GM12878 (cell line): ENCODE measurements at regions not wholly inside any gene's neighbourhood (a gene's known extent, or its start where the extent isn't known, plus 50 kb on each side); places are given as distances from the start of the nearest gene placed in this dataset.

ENCODE experiments used
- ATAC-seq: fragments of 200-7000 bp; cut with Tn5 transposase; 3 replicates; pipeline ENCODE4 v1.9.1; 2020; ENCODE audit warnings: mild to moderate bottlenecking, moderate library complexity
- BruUV-seq: library from RNA; stranded (reverse); fragments of 400-500 nt; replicated peaks from 2 replicates; lab custom pipeline; 2021; lab: Mats Ljungman, UMichigan
- CTCF ChIA-PET: fragments of 300-600 bp; sonication (Branson Sonifier 250); formaldehyde crosslinking; extraction: SDS; loops from one replicate; lab custom pipeline; 2021; ENCODE audit warnings: inconsistent platforms; lab: Yijun Ruan, JAX
- POLR2A ChIA-PET: fragments of 350-600 bp; formaldehyde crosslinking; extraction: SDS; loops from one replicate; lab custom pipeline; 2021; ENCODE audit warnings: inconsistent platforms; lab: Charles Lee
- RAD21 ChIA-PET: fragments of 300-600 bp; sonication (Branson Sonifier 250); formaldehyde crosslinking; loops from one replicate; lab custom pipeline; 2023; ENCODE audit warnings: antibody characterized with exemption; ENCODE audit not compliant: unreplicated experiment; lab: Charles Lee
- SMC1A ChIA-PET: fragments of 300-600 bp; sonication (Branson Sonifier 250); formaldehyde crosslinking; loops from one replicate; lab custom pipeline; 2023; ENCODE audit not compliant: unreplicated experiment, uncharacterized antibody; lab: Charles Lee
- DNase-seq: peaks from one replicate; pipeline ENCODE4 v3.0.0-alpha.2; 2011; ENCODE audit warnings: low read depth, low spot score
- FAIRE-seq: peaks from 3 replicates; lab custom pipeline; 2011; peaks lifted over from hg19 to GRCh38; lab: Jason Lieb, UNC
- H2AFZ ChIP-seq: 2 replicates; pipeline ENCODE4 v1.6.0; 2011; ENCODE audit warnings: low read depth, low read length, control low read depth; ENCODE audit not compliant: control insufficient read depth
- H3K27ac ChIP-seq: 2 replicates; pipeline ENCODE4 v1.5.1; 2011; ENCODE audit warnings: control low read depth; ENCODE audit not compliant: control insufficient read depth, insufficient read depth
- H3K27me3 ChIP-seq, 2 experiments: replicated peaks in 1 of 2; 2 replicates each; pipeline versions ENCODE4 v1.6.0 to v1.6.1; 2011; ENCODE audit warnings: low read length in 1 of 2; ENCODE audit not compliant: control insufficient read depth in 2 of 2, insufficient read depth in 2 of 2
- H3K36me3 ChIP-seq, 2 experiments: 2 replicates each; pipeline ENCODE4 v1.5.1; 2011; ENCODE audit warnings: low read length in 1 of 2; ENCODE audit not compliant: control insufficient read depth in 2 of 2, insufficient read depth in 2 of 2
- H3K4me1 ChIP-seq: 2 replicates; pipeline ENCODE4 v1.6.1; 2011; ENCODE audit warnings: mild to moderate bottlenecking, low read length, moderate library complexity, mixed read lengths; ENCODE audit not compliant: control insufficient read depth, insufficient read depth
- H3K4me2 ChIP-seq: 2 replicates; pipeline ENCODE4 v1.6.0; 2011; ENCODE audit warnings: control low read depth; ENCODE audit not compliant: control insufficient read depth, insufficient read depth
- H3K4me3 ChIP-seq: fragments of 200-600 bp; sonication (generic); 2 replicates; pipeline ENCODE4 v1.5.1; 2016
- H3K79me2 ChIP-seq: 2 replicates; pipeline ENCODE4 v1.6.0; 2011; ENCODE audit warnings: low read length; ENCODE audit not compliant: control insufficient read depth, insufficient read depth
- H3K9ac ChIP-seq: 2 replicates; pipeline ENCODE4 v1.8.0; 2011; ENCODE audit warnings: low read length, control low read depth, mixed read lengths; ENCODE audit not compliant: control insufficient read depth, insufficient read depth
- H3K9me3 ChIP-seq: replicated peaks from 3 replicates; pipeline ENCODE4 v1.5.1; 2011; ENCODE audit warnings: mild to moderate bottlenecking, low read length; ENCODE audit not compliant: control insufficient read depth, insufficient read depth
- H4K20me1 ChIP-seq: 2 replicates; pipeline ENCODE4 v1.6.0; 2011; ENCODE audit not compliant: control insufficient read depth, insufficient read depth
- BMI1 ChIP-seq: fragments of 450-650 bp; IDR thresholded peaks from 2 replicates; pipeline ENCODE4 v1.6.1; 2016; ENCODE audit warnings: mild to moderate bottlenecking, moderate library complexity, borderline replicate concordance
- DPF2 ChIP-seq: fragments of 450-650 bp; IDR thresholded peaks from 2 replicates; pipeline ENCODE4 v1.6.1; 2017; ENCODE audit warnings: mild to moderate bottlenecking
- IKZF1 ChIP-seq: fragments of 450-650 bp; conservative IDR thresholded peaks from 2 replicates; pipeline ENCODE4 v1.6.1; 2017; ENCODE audit warnings: antibody characterized with exemption, mild to moderate bottlenecking
- IKZF2 ChIP-seq, 2 experiments: fragments of 450-650 bp; IDR thresholded peaks; 2 replicates each; pipeline ENCODE4 v1.6.1; 2017; ENCODE audit warnings: mild to moderate bottlenecking in 2 of 2, moderate library complexity in 2 of 2
- LARP7 ChIP-seq: fragments of 450-650 bp; IDR thresholded peaks from 2 replicates; pipeline ENCODE4 v1.6.1; 2017; ENCODE audit warnings: mild to moderate bottlenecking
- MYB ChIP-seq: fragments of 150-350 bp; IDR thresholded peaks from 2 replicates; pipeline ENCODE4 v1.6.1; 2014; ENCODE audit warnings: mild to moderate bottlenecking, low read depth, low read length, borderline replicate concordance
- NBN ChIP-seq: fragments of 450-650 bp; IDR thresholded peaks from 2 replicates; pipeline ENCODE4 v1.6.1; 2016
- NFIC ChIP-seq: IDR thresholded peaks from 2 replicates; pipeline ENCODE4 v1.6.1; 2012; ENCODE audit warnings: low read depth, mild to moderate bottlenecking, inconsistent platforms, low read length, moderate library complexity
- NR2C1 ChIP-seq: fragments of 450-650 bp; IDR thresholded peaks from 2 replicates; pipeline ENCODE4 v1.6.1; 2017; ENCODE audit warnings: antibody characterized with exemption, mild to moderate bottlenecking, moderate library complexity
- TCF12 ChIP-seq: IDR thresholded peaks from 2 replicates; pipeline ENCODE4 v1.6.1; 2011; ENCODE audit warnings: low read depth, mild to moderate bottlenecking, low read length
- TCF3 ChIP-seq: IDR thresholded peaks from 2 replicates; pipeline ENCODE4 v1.6.1; 2012; ENCODE audit warnings: low read depth, mild to moderate bottlenecking, low read length, borderline replicate concordance; ENCODE audit not compliant: insufficient read depth
- ZNF207 ChIP-seq: fragments of 450-650 bp; IDR thresholded peaks from 2 replicates; pipeline ENCODE4 v1.6.1; 2014; ENCODE audit warnings: antibody characterized with exemption, mild to moderate bottlenecking, borderline replicate concordance
- WGBS: methylation state at CpG from one replicate; pipeline ENCODE4 v1.1.6; 2016; ENCODE audit warnings: low lambda C conversion rate; ENCODE audit not compliant: insufficient replicate concordance, insufficient coverage; ENCODE audit errors: missing lambda C conversion rate; 5-methylcytosine and 5-hydroxymethylcytosine counted together
- in situ Hi-C: fragments of 300-500 bp; cut with MboI; formaldehyde crosslinking; loops from 9 replicates; pipeline ENCODE4 v1.14.3; 2018; ENCODE audit warnings: mixed read lengths
- intact Hi-C: fragments of 100-400 bp; cut with micrococcal nuclease; formaldehyde crosslinking; loops from one replicate; pipeline ENCODE4 v1.14.2; 2022; ENCODE audit not compliant: unreplicated experiment
- TF ChIP-seq, protein P1 (sequence below): fragments of 450-650 bp; conservative IDR thresholded peaks from 2 replicates; pipeline ENCODE4 v1.6.1; 2017; ENCODE audit warnings: mild to moderate bottlenecking, moderate library complexity
- TF ChIP-seq, protein P2 (sequence below): IDR thresholded peaks from 2 replicates; pipeline ENCODE4 v1.6.1; 2011; ENCODE audit warnings: low read depth, low read length, improper control_type of control experiment, borderline replicate concordance
- TF ChIP-seq, protein P3 (sequence below): fragments of 450-650 bp; formaldehyde crosslinking; IDR thresholded peaks from 2 replicates; pipeline ENCODE4 v1.5.0; 2022; ENCODE audit warnings: mild to moderate bottlenecking, missing genetic modification characterization
- TF ChIP-seq, protein P4 (sequence below): fragments of 450-650 bp; IDR thresholded peaks from 2 replicates; pipeline ENCODE4 v1.6.1; 2016; ENCODE audit warnings: mild to moderate bottlenecking

DNA sequence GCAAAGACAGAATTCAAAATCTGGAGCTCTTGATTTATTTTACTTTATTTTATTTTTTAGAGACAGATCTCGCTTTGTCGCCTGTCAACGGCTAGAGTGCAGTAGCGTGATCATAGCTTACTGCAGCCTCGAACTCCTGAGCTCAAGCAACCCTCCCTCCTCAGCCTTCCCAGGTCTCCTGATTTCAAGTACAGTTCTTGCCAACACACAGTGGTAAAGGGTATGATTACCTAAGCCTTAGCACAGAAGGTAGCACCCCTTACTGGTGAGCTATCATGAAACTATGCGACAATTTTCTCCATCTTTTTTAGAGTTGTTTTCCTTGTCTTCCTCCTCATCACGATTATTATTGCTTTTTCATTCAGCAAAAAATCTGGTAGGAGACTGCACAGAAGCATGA lies 94.3 kb upstream of the ETV6 start:
- H3K4me2 ChIP-seq: 0 out of 2 replicates have a peak overlapping the region, but pooled peaks have one; percentile 52
- no peaks in the 10 kb centered on the region for H3K27me3 ChIP-seq
- peaks cover 4% of the 10 kb centered on the region; the same call in 1 of the 2 replicates for H3K4me1 ChIP-seq
- no peaks in the 10 kb centered on the region for H4K20me1 ChIP-seq
- FAIRE-seq (no peak), ATAC-seq (no peak), DNase-seq (no peak)
- peak overlapping the region; percentile 15; the same call in 1 of the 2 replicates for H3K4me3 ChIP-seq
- peak overlapping the region; percentile 4 for H3K9ac ChIP-seq
- TF ChIP-seq ZNF207 (no peak), BMI1 (no peak; the same call in 1 of the 2 replicates), DPF2 (no peak), MYB (no peak), NR2C1 (no peak), IKZF2 (IDR thresholded peaks at IDR 0.05) (no peak), IKZF1 (no peak), TCF3 (no peak), NBN (no peak), NFIC (no peak), LARP7 (peak; percentile 59), TCF12 (no peak)
- TF ChIP-seq, protein P1, sequence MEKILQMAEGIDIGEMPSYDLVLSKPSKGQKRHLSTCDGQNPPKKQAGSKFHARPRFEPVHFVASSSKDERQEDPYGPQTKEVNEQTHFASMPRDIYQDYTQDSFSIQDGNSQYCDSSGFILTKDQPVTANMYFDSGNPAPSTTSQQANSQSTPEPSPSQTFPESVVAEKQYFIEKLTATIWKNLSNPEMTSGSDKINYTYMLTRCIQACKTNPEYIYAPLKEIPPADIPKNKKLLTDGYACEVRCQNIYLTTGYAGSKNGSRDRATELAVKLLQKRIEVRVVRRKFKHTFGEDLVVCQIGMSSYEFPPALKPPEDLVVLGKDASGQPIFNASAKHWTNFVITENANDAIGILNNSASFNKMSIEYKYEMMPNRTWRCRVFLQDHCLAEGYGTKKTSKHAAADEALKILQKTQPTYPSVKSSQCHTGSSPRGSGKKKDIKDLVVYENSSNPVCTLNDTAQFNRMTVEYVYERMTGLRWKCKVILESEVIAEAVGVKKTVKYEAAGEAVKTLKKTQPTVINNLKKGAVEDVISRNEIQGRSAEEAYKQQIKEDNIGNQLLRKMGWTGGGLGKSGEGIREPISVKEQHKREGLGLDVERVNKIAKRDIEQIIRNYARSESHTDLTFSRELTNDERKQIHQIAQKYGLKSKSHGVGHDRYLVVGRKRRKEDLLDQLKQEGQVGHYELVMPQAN: no peak
- TF ChIP-seq, protein P2, sequence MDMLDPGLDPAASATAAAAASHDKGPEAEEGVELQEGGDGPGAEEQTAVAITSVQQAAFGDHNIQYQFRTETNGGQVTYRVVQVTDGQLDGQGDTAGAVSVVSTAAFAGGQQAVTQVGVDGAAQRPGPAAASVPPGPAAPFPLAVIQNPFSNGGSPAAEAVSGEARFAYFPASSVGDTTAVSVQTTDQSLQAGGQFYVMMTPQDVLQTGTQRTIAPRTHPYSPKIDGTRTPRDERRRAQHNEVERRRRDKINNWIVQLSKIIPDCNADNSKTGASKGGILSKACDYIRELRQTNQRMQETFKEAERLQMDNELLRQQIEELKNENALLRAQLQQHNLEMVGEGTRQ: no peak
- TF ChIP-seq, protein P3, sequence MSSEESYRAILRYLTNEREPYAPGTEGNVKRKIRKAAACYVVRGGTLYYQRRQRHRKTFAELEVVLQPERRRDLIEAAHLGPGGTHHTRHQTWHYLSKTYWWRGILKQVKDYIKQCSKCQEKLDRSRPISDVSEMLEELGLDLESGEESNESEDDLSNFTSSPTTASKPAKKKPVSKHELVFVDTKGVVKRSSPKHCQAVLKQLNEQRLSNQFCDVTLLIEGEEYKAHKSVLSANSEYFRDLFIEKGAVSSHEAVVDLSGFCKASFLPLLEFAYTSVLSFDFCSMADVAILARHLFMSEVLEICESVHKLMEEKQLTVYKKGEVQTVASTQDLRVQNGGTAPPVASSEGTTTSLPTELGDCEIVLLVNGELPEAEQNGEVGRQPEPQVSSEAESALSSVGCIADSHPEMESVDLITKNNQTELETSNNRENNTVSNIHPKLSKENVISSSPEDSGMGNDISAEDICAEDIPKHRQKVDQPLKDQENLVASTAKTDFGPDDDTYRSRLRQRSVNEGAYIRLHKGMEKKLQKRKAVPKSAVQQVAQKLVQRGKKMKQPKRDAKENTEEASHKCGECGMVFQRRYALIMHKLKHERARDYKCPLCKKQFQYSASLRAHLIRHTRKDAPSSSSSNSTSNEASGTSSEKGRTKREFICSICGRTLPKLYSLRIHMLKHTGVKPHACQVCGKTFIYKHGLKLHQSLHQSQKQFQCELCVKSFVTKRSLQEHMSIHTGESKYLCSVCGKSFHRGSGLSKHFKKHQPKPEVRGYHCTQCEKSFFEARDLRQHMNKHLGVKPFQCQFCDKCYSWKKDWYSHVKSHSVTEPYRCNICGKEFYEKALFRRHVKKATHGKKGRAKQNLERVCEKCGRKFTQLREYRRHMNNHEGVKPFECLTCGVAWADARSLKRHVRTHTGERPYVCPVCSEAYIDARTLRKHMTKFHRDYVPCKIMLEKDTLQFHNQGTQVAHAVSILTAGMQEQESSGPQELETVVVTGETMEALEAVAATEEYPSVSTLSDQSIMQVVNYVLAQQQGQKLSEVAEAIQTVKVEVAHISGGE (CRISPR knock-in tag): no peak
- TF ChIP-seq, protein P4, sequence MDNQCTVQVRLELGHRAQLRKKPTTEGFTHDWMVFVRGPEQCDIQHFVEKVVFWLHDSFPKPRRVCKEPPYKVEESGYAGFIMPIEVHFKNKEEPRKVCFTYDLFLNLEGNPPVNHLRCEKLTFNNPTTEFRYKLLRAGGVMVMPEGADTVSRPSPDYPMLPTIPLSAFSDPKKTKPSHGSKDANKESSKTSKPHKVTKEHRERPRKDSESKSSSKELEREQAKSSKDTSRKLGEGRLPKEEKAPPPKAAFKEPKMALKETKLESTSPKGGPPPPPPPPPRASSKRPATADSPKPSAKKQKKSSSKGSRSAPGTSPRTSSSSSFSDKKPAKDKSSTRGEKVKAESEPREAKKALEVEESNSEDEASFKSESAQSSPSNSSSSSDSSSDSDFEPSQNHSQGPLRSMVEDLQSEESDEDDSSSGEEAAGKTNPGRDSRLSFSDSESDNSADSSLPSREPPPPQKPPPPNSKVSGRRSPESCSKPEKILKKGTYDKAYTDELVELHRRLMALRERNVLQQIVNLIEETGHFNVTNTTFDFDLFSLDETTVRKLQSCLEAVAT: peak; percentile 88
- ChIA-PET RAD21 (interaction anchor here (0.6 to 16.5 kb wide), 18 partner anchors 9 to 478 kb away, joined by 3 to 322 read pairs (median 8); partner anchors contain the start of gene ETV6), POLR2A (interaction anchor here (0.6 to 6.7 kb wide), 17 partner anchors 9 to 1161 kb away, joined by 3 to 64 read pairs (median 6); no protein-coding TSS in a partner anchor), CTCF (interaction anchor here (0.9 to 12.5 kb wide), 16 partner anchors 10 to 775 kb away, joined by 3 to 148 read pairs (median 6); no protein-coding TSS in a partner anchor), SMC1A (interaction anchor here (0.8 to 13.0 kb wide), 21 partner anchors 9 to 1028 kb away, joined by 3 to 225 read pairs (median 4); partner anchors contain the start of gene BORCS5)
- no peaks in the 10 kb centered on the region for H3K79me2 ChIP-seq
- WGBS: 86% methylated on average over 7 of the region's 7 CpGs
- intact Hi-C loops: no loop called here
- TSS peak; percentile 81 for BruUV-seq
- no peaks in the 10 kb centered on the region for H3K9me3 ChIP-seq
- no peak overlapping the region for H2AFZ ChIP-seq
- in situ Hi-C loops: loop anchor here (25.0 kb wide), 1 partner anchor 1032 kb away; no protein-coding TSS in a partner anchor
- H3K36me3 ChIP-seq: no peaks in the 10 kb centered on the region
- H3K27ac ChIP-seq: peak overlapping the region; percentile 70
